GM21381 (cell line): ENCODE measurements at regions not wholly inside any gene's neighbourhood (a gene's known extent, or its start where the extent isn't known, plus 50 kb on each side); places are given as distances from the start of the nearest gene placed in this dataset.

Source experiments
- ATAC-seq: cut with Tn5 transposase; IDR thresholded peaks from one replicate; pipeline ENCODE4 v1.9.1; 2021; ENCODE audit warnings: mild to moderate bottlenecking, moderate library complexity; ENCODE audit not compliant: unreplicated experiment

GRCh38 chr9:12464400-12464799 is 228.8 kb upstream of the TYRP1 start:
- no peak for ATAC-seq

GRCh38 chr9:12464910-12465512 is 228.2 kb upstream of the TYRP1 start:
- ATAC-seq = no peak

GRCh38 chr9:12469084-12469483 is 224.1 kb upstream of the TYRP1 start:
- no peak for ATAC-seq

- no peak for ATAC-seq
Measured at GRCh38 chr9:12494411-12494810, 198.8 kb upstream of the TYRP1 start.

GRCh38 chr9:12497790-12498189 is 195.4 kb upstream of the TYRP1 start:
- ATAC-seq = no peak

- no peak for ATAC-seq
Measured at GRCh38 chr9:12502520-12502919, 190.7 kb upstream of the TYRP1 start.

- no peak for ATAC-seq
Measured at GRCh38 chr9:12503606-12504122, 189.5 kb upstream of the TYRP1 start.

GRCh38 chr9:12510551-12510950 is 182.6 kb upstream of the TYRP1 start:
- ATAC-seq = no peak

GRCh38 chr9:12511726-12512125 is 181.5 kb upstream of the TYRP1 start:
- ATAC-seq = no peak

- no peak for ATAC-seq
Measured at GRCh38 chr9:12516031-12516430, 177.2 kb upstream of the TYRP1 start.

GRCh38 chr9:12516573-12516972 is 176.6 kb upstream of the TYRP1 start:
- no peak for ATAC-seq

GRCh38 chr9:12538842-12539579 is 154.2 kb upstream of the TYRP1 start:
- no peak for ATAC-seq

GRCh38 chr9:12539580-12539975 is 153.6 kb upstream of the TYRP1 start:
- no peak for ATAC-seq

- ATAC-seq = no peak
Measured at GRCh38 chr9:12544700-12545099, 148.5 kb upstream of the TYRP1 start.

GRCh38 chr9:12554636-12555035 is 138.5 kb upstream of the TYRP1 start:
- no peak for ATAC-seq

GRCh38 chr9:12566404-12567090 is 126.6 kb upstream of the TYRP1 start:
- ATAC-seq = no peak

- no peak for ATAC-seq
Measured at GRCh38 chr9:12584656-12585522, 108.3 kb upstream of the TYRP1 start.

GRCh38 chr9:12595400-12595799 is 97.8 kb upstream of the TYRP1 start:
- no peak for ATAC-seq

GRCh38 chr9:12604164-12604821 is 88.9 kb upstream of the TYRP1 start:
- ATAC-seq = no peak

GRCh38 chr9:12612211-12612770 is 80.9 kb upstream of the TYRP1 start:
- no peak for ATAC-seq
